Pulmonary artery endothelial cell (primary cell): ENCODE measurements at regions not wholly inside any gene's neighbourhood (a gene's known extent, or its start where the extent isn't known, plus 50 kb on each side); places are given as distances from the start of the nearest gene placed in this dataset.

Experiments used
- DNase-seq: peaks from one replicate; pipeline ENCODE4 v3.0.0-alpha.2; 2011; ENCODE audit warnings: low read depth, low spot score

- no peak for DNase-seq
Measured at GRCh38 chr9:71191708-71192107, 70.3 kb upstream of the TRPM3 start.

GRCh38 chr9:71183251-71183650 lies 61.8 kb upstream of the TRPM3 start:
- DNase-seq = no peak

GRCh38 chr9:71179183-71179582 lies 57.8 kb upstream of the TRPM3 start:
- no peak for DNase-seq

- no peak for DNase-seq
Measured at GRCh38 chr9:71177901-71178300, 56.5 kb upstream of the TRPM3 start.

- no peak for DNase-seq
Measured at GRCh38 chr9:71171517-71171916, 50.1 kb upstream of the TRPM3 start.
